ENCODE measurements at regions not wholly inside any gene's neighbourhood (a gene's known extent, or its start where the extent isn't known, plus 50 kb on each side); places are given as distances from the start of the nearest gene placed in this dataset.
"Not testable (repeated sequence)": the region's sequence is repeated elsewhere in the genome, so short reads cannot be mapped to it uniquely, and the experiment has no call there.

- DNase-seq: no peak
These were observed 150.3 kb upstream of the TNP1 start for GRCh38 chr2:217010173-217010572.

DNA sequence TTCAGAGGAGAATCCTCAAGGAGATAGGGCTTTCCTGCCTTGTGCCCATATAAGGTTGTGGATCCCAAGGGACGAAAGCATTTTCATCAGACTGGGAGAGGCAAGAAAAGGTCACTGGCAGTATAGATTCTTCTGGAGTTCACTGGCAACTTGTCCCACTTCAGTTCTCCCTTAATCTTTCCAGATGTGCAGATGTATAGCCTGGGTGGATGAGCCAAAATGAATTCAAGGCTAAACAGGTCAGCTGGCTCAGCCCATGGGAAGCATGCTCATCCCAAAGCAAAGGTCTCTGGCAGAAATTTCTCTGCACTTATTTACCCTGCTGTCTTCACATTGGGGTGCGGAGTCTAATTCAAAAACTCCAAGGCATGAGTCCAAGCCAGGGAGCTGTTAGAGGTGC, 148.9 kb upstream of the TNP1 start:
- no peak for DNase-seq

DNA sequence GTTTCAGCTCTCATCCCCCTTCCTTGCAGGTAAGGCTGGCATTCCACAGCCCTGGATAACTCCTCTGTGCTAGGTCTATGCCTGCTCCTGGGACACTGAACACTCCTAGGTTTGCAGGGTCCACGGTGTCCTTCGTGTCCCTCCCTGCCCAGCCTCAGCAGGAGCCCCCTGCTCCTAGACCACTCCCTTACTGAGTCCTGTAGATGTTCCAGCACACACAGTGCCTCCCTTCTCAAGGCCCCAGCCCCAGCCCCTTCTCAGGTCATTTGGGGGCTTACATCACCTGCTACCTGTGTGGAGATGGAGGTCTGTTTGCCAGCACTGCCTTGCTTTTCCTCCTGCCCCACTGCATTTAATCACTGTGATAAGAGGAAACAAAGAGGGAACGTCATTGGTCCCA, 146.4 kb upstream of the TNP1 start:
- no peak for DNase-seq

DNA sequence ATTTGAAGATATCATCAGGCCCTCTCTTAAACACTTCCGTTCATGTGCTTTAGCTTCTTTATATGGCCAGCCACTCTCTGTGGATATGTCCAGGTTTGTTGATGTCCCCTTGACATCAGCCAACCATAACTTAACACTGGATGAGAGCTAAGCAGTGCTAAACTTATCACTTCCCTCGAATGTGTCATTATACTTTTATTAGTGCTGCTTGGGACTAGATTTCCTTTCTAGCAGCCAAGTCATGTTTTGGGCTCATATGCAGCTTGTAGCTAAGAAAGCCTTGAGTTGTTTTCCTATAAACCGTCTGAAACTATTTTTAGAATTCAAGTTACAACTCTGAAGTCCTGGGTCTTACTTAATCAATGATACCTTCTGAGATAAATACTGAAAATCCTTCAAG, 144.8 kb upstream of the TNP1 start:
- no peak for DNase-seq

- no peak for DNase-seq
These were observed 141.9 kb upstream of the TNP1 start for GRCh38 chr2:217001740-217002139.

GRCh38 chr2:217000406-217000805, 140.5 kb upstream of the TNP1 start:
- DNase-seq: no peak

DNA sequence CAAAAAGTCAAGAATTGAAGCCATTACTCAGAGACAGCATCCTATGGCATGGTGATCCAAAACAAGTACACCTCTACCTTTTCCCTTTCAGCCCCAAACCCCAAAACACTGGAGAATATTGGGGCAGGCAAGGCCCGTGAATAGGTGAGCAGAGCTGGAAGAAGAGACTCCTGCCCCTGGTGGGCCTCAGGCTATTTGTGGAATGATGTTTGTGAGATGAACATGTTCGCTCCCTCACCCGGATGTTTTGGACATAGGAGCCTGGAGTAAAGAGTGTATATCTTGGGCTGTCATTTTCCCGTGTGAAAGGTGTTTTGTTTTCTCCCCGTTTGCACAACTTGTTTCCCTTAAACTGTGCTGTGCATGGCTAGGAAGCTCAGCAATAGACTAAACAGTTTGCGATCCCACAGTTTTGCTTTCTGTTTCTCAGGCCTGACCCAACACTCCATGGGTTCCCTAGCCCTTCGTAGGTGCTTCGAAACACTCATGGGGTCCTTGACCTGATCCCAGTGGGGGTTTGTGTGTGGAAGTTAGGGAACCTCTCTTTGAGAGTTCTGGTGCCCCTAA, 136.5 kb upstream of the TNP1 start:
- no peak for DNase-seq

GRCh38 chr2:216994353-216994854, 134.5 kb upstream of the TNP1 start:
- no peak for DNase-seq

DNA sequence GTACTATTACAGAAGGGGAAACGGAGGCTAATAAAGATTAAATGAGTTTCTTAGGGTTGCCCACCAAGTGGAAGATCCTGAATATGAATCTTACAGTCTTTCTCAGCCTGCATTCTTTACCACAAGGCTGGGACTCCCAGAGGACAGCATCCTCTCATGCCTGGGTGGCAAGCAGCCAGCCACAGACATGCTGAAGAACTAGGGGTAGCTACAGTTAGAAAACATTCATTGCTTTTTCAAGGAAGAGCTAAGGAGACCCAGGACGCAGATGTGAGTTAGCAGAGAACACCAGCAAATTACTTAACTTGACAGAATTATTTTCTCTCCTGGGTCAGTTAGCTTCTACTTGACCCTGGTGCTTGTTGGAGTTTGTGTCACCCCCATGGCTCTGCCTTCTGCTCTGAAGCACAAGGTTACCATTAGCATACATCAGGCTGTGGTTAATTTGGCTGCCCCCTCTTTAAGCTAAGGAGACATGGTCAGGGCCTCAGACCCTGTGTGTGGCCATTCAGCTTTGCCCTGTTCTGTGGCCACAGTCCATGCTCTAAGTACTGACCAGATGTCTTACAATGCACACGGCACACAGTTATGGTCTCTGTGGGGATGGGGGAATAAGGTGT, 132.3 kb upstream of the TNP1 start:
- DNase-seq: no peak

DNA sequence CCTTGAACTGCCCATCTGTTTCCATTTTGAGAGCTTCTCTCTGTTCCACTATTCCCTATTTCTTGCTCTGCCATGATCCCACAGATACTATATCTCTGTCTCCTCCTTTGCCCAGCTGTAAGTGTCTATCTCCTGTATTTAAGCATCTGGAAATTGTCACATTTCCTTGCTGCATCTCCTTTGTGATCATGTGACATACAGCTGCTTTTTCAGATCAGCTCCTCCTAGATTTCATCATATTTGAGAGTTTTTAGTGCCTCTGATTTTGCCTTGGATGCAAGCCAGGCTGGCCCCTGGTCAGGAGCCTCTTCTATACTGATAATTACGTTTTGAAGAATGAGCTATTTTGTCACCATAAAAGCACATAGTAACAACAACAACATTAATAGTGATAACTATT, 131.7 kb upstream of the TNP1 start:
- no peak for DNase-seq

GRCh38 chr2:216989340-216990129, 129.7 kb upstream of the TNP1 start:
- no peak for DNase-seq

- DNase-seq: no peak
These were observed 127.5 kb upstream of the TNP1 start for GRCh38 chr2:216987252-216987821.

DNA sequence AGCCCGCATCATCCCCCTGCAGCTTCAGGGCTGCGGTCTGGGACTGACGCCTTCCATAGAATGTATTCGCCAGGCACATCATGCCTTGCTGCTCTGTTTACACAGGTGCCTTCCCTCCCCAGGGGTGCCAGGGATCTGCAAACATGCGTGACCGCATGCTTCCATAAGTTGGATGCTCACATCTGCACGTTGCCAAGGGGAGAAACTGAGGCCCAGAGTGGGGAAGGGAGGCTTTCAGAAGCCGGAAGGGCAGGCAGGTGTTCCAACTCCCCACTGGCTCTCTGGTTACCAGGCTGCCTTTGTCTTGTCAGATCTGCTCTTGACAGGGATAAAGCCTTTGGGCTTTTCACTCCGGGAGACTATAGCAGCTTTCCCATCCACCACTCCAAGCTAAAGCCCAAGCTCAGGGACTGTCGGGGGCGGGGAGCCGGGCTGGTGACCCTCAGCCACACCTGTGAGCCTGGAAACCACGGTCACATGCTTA, 125.8 kb upstream of the TNP1 start:
- no peak for DNase-seq

GRCh38 chr2:216984937-216985336, 125.1 kb upstream of the TNP1 start:
- DNase-seq: no peak

GRCh38 chr2:216981951-216982350, 122.1 kb upstream of the TNP1 start:
- DNase-seq: not testable (repeated sequence)

DNA sequence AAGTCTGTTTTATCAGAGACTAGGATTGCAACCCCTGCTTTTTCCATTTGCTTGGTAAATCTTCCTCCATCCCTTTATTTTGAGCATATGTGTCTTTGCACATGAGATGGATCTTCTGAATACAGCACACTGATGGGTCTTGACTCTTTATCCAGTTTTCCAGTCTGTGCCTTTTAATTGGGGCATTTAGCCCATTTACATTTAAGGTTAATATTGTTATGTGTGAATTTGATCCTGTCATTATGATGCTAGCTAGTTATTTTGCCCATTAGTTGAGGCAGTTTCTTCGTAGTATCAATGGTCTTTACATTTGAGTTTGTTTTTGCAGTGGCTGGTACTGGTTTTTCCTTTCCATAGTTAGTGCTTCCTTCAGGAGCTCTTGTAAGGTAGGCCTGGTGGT, 120.6 kb upstream of the TNP1 start:
- DNase-seq: not testable (repeated sequence)

DNA sequence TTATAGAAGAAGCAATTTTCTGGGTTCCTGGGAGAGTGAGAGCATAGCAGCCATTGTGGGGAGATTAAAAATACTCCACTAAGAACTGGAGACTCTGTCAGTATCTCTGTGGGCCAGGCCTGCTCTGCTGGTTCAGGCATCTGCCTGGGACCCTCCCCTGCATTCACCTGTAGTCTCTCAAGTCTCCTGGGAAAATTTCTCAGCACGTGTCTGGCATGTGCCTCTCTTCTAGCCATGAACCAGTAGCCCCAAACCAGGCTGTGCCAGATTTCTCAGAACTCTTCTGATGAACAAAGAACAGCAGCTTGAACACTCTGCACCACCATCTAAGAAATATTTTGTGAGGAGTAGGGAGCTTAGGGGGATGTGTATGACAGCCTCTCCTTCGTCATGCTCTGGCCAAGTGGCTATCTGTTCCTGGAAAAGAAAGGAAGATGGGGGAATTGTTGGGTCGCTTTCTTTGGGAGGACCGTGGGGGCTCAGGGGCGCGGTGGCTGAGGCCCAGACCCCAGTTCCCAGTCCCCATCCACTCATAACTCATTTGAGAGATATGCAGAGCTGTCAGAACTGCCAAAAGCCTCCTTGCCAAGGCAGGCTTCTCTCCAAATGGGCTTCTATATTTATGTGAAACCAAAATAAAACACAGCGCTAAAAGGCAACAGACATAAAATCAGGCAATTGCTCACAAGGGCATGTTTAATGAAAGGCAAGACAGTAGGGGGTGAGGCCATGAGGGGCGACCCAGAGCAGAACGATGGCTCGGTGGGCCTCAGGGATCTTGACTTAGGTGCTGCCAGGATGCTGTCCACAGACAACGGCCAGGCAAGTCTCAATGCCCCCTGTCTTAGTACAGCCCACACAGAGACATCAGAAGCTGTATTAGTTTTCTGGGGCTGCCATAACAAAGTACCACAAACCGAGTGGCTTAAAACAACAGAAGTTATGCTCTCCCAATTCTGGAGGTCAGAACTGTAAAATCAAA, 114.7 kb upstream of the TNP1 start:
- DNase-seq: no peak

DNA sequence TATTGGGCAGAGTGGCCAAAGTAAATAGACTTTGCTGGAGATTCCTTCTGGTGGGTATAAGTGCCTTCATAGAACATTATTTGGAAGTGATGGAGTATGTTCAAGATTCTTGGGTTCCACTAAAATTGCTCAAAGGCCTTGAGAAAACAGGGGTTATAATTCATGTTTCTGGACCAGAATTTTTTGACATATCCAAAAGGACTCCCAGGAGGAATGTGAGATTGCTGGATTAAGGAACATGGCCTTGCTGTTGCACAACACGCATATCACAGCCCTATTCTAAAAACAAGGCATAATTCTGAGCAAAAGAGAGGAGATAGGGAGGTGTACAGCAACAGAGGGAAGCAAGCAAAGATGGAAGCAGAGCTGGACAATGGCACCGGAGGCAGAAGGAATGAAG, 111.7 kb upstream of the TNP1 start:
- no peak for DNase-seq

DNA sequence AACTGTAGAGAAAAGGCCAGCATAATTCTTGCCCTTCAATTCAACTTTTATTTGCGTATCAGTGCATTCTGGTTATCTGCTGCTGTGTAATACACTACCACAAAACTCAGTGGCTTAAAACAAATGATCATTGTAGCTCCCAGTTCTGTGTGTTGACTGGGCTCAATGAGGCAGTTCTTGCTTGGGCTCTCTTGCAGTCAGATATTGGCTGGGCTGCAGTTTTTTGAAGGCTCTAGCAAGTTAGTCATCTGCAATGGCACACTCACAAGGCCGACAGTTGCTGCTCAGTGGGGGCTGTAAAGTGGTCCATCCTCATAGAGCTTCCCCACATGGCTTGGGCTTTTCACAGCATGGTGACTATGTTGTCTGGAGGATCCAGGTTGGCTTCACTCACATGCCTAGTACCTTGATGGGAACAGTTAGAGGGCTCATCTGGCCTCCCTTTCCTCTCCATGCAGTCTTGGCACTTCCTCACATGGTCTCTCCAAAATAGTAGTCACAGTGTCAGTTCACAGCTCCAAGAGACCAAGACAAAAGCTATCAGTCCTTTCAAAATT, 110.6 kb upstream of the TNP1 start:
- no peak for DNase-seq

DNA sequence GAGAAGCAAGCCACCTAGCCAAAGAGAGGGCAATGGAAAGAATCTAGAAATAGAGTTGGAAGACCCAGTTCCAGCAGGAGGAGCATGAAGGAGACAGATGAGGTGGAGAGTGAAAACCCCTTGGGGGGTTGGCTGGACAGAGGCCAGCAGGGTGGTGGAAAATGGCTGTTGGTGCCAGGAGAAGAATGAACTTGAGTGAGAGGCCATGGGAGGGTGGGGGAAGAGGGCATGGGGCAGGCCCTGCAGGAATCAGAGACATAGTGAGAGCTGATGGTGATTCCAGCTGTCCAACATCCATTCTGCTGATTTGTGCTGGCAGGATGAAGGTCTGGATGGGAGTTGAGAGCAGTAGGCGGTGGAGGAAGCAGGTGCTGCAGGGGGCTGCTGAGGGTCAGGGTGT, 108.0 kb upstream of the TNP1 start:
- DNase-seq: no peak

- DNase-seq: no peak
These were observed 100.9 kb upstream of the TNP1 start for GRCh38 chr2:216960671-216961268.

DNA sequence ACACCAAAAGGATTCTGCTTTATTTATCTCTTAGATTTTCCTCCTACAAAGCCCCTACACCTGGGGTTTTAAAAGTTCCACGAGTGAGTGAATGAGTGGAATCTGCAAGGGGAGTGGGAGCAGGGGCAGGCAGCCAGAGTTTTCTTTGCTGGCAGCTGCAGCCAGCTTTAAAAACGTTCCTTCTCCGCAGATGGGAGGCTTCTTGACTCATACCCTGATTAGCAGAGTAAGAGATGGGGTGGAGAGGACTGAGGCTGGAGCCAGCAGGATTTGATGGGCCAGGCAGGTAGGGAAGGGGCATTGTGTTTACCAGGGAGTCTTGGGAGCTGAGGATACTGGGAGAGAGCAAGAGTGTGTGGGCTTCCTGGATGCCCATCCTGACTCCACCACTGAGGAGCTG, 99.6 kb upstream of the TNP1 start:
- DNase-seq: no peak

All from activated CD4-positive, alpha-beta T cell treated with anti-CD3 and anti-CD28 coated beads, Interleukin-2, amount 50 U/mL, for 4 hours (primary cell).